Prostate gland (tissue), 2 donors: ENCODE measurements at regions not wholly inside any gene's neighbourhood (a gene's known extent, or its start where the extent isn't known, plus 50 kb on each side); places are given as distances from the start of the nearest gene placed in this dataset.

Experiments
- DNase-seq: peaks from one replicate; pipeline ENCODE4 v3.0.0-alpha.2; 2019; ENCODE audit warnings: low spot score
- H3K27ac ChIP-seq, 2 donors: fragments of 200-600 bp; sonication (generic); 2 replicates each; pipeline ENCODE4 v1.5.1; 2017 to 2019
- H3K27me3 ChIP-seq: fragments of 200-600 bp; sonication (generic); replicated peaks from 2 replicates; pipeline ENCODE4 v1.5.1; 2019; ENCODE audit not compliant: insufficient read depth
- H3K36me3 ChIP-seq, 2 donors: fragments of 200-600 bp; sonication (generic); 1 replicate in 1 of 2; 2 replicates in 1 of 2; pipeline versions ENCODE4 v1.5.1 to v1.8.1; 2017 to 2019
- H3K4me1 ChIP-seq: fragments of 200-600 bp; sonication (generic); replicated peaks from 2 replicates; pipeline ENCODE4 v1.5.1; 2019
- H3K4me3 ChIP-seq, 2 donors: fragments of 200-600 bp; sonication (generic); 2 replicates each; pipeline ENCODE4 v1.5.1; 2017 to 2019
- H3K9me3 ChIP-seq: fragments of 200-600 bp; sonication (generic); 2 replicates; pipeline ENCODE4 v1.5.1; 2017
- POLR2A ChIP-seq: fragments of 450-650 bp; IDR thresholded peaks from one replicate; pipeline ENCODE4 v1.6.1; 2016; ENCODE audit warnings: antibody characterized with exemption, mild to moderate bottlenecking
- POLR2AphosphoS5 ChIP-seq: sonication (generic); formaldehyde crosslinking; IDR thresholded peaks from one replicate; pipeline ENCODE4 v1.6.1; 2017; ENCODE audit warnings: antibody characterized with exemption
- WGBS: methylation state at CpG from one replicate; pipeline ENCODE4 v1.1.5; 2018; 5-methylcytosine and 5-hydroxymethylcytosine counted together
- intact Hi-C: fragments of 100-400 bp; cut with DNase I; formaldehyde crosslinking; loops from one replicate; pipeline ENCODE4 v1.14.2; 2022
- TF ChIP-seq, protein P1 (sequence below), 4 experiments: fragments of 200-600 bp in 2 of 4; fragments of 450-650 bp in 2 of 4; sonication (generic) in 2 of 4; IDR thresholded peaks; 1 replicate in 3 of 4; 2 replicates in 1 of 4; pipeline ENCODE4 v1.5.1; 2016 to 2019; ENCODE audit warnings: antibody characterized with exemption in 4 of 4, mild to moderate bottlenecking in 2 of 4, moderate library complexity in 2 of 4

DNA sequence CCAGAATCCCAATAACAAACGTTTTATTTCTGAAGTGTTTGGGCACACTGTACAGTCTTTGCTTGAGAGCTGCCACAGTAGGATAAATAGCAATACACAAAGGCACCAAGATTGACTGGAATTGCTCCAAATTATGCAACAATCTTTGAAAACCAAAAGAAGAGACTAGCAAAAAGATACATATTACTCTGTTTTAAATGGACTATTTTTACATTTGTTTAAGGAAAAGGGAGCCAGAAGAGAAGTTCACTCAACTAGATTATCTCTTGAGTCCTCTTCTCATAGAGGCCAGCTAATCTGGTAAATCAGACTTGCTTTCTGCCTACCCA, 385.0 kb upstream of the SLC30A5 start:
- Histone ChIP-seq H3K36me3 (no peaks in the 10 kb centered on the region), H3K27ac (no peak overlapping the region), H3K27me3 (no peaks in the 10 kb centered on the region), H3K4me3 (no peak overlapping the region), H3K4me1 (no peaks in the 10 kb centered on the region), H3K9me3 (no peaks in the 10 kb centered on the region)
- TF ChIP-seq POLR2A (no peak), POLR2AphosphoS5 (no peak)
- TF ChIP-seq, protein P1, sequence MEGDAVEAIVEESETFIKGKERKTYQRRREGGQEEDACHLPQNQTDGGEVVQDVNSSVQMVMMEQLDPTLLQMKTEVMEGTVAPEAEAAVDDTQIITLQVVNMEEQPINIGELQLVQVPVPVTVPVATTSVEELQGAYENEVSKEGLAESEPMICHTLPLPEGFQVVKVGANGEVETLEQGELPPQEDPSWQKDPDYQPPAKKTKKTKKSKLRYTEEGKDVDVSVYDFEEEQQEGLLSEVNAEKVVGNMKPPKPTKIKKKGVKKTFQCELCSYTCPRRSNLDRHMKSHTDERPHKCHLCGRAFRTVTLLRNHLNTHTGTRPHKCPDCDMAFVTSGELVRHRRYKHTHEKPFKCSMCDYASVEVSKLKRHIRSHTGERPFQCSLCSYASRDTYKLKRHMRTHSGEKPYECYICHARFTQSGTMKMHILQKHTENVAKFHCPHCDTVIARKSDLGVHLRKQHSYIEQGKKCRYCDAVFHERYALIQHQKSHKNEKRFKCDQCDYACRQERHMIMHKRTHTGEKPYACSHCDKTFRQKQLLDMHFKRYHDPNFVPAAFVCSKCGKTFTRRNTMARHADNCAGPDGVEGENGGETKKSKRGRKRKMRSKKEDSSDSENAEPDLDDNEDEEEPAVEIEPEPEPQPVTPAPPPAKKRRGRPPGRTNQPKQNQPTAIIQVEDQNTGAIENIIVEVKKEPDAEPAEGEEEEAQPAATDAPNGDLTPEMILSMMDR (IDR thresholded peaks at IDR 0.05) = no peak
- WGBS = 37% methylated on average over 1 of the region's 1 CpG
- intact Hi-C loops = no loop called here
- DNase-seq = no peak

DNA sequence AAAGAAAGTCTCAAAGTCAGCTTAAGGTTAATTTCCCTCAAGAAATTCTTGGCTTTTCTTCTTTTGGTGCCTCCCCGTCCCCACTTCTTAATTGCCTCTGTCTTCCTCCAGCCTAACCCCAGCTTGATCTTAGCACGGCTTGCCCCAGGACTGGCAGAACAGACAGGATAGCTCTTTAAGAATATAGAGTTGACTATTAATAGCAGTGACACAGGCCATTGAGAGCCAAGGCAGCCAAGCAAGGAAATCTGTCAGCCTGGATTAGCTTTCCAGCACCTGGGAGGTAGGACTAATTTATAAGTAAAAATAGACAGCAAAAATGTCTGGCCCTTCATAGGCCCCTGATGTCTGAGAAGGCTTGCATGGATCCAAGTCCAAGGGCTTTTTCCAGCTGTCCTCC, 384.6 kb upstream of the SLC30A5 start:
- 49% methylated on average over 2 of the region's 2 CpGs for WGBS
- Histone ChIP-seq H3K9me3 (no peaks in the 10 kb centered on the region), H3K27me3 (no peaks in the 10 kb centered on the region), H3K4me1 (no peaks in the 10 kb centered on the region), H3K36me3 (no peaks in the 10 kb centered on the region), H3K27ac (no peak overlapping the region), H3K4me3 (no peak overlapping the region)
- TF ChIP-seq, protein P1 (IDR thresholded peaks at IDR 0.05) = no peak
- TF ChIP-seq POLR2A (no peak), POLR2AphosphoS5 (no peak)
- intact Hi-C loops = no loop called here
- DNase-seq = no peak

DNA sequence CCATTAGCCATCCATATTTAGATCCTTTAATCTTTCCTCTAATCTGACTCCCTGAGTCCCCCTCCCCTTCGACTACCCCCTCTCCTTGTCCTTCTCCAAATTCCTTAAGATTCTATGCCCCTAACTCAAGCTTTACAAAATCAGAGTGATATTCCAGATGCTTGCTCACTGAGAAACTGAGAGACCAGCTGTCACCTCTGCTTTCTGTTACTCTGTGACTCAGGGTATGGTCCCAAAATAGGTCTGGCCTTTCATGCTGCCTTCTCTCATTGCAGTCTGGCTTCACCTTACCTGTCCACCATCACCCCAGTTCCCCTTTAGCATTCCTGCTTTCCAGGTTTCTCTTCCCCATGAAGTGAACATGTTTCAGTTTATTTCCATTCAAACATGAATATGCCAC, 383.3 kb upstream of the SLC30A5 start:
- intact Hi-C loops = no loop called here
- H3K9me3 ChIP-seq = no peaks in the 10 kb centered on the region

DNA sequence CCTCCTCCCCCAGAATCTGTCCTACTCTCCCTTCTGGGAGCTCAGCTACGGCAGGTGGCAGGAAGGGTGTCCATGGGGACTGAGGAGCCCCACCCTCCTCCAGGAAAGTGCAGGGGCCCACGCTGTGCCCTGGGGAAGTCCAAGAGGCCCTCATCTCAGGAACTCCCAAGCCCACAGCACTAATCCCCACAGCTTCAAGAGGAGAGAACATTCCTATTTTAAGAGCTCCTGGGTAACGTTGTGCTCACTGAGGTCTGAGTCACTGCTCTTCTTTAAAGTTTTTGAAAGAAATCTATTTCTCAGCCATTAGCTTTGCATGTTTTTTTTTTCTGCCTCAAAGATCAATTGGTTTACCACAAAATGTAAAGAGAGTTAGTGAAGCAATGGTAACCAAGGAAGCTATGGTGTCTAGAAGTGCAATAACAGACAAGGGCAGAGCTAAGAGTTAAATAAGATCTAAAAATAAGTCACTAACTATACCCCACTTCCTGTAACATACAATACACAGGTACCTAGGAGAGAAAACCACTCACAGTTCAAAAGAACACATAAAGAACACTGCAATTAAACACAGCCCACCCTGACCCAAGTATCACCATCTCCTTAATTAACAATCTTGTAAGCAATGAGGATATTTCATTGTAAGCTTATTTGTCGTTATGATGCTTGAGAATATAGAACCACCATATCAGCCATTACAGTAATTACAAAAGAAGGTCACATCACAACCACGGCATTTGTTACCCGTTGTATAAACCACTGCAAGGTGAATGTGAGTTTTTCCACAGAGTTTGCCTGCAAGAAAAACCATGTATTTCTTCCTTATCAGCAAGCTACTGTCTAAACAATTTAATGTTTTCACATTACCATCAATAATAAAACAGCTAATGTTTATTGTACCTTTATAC, 382.3 kb upstream of the SLC30A5 start:
- H3K4me3 ChIP-seq = no peak overlapping the region
- H3K4me1 ChIP-seq = no peaks in the 10 kb centered on the region
- H3K9me3 ChIP-seq = no peaks in the 10 kb centered on the region
- no peak for TF ChIP-seq POLR2AphosphoS5
- no peak for TF ChIP-seq POLR2A
- TF ChIP-seq, protein P1 (IDR thresholded peaks at IDR 0.05) = no peak
- intact Hi-C loops = no loop called here
- H3K27me3 ChIP-seq = no peaks in the 10 kb centered on the region
- H3K36me3 ChIP-seq = no peaks in the 10 kb centered on the region
- no peak overlapping the region for H3K27ac ChIP-seq
- no peak for DNase-seq
- WGBS = 78% methylated on average over 6 of the region's 6 CpGs

More for the DNA sequence above, 383.3 kb upstream of the SLC30A5 start:
- no peak for TF ChIP-seq POLR2A
- TF ChIP-seq, protein P1 (IDR thresholded peaks at IDR 0.05) = no peak
- no peak for TF ChIP-seq POLR2AphosphoS5
- no peak for DNase-seq
- Histone ChIP-seq H3K36me3 (no peaks in the 10 kb centered on the region), H3K27ac (no peak overlapping the region), H3K27me3 (no peaks in the 10 kb centered on the region), H3K4me3 (no peak overlapping the region), H3K4me1 (no peaks in the 10 kb centered on the region)
- 63% methylated on average over 1 of the region's 1 CpG for WGBS

DNA sequence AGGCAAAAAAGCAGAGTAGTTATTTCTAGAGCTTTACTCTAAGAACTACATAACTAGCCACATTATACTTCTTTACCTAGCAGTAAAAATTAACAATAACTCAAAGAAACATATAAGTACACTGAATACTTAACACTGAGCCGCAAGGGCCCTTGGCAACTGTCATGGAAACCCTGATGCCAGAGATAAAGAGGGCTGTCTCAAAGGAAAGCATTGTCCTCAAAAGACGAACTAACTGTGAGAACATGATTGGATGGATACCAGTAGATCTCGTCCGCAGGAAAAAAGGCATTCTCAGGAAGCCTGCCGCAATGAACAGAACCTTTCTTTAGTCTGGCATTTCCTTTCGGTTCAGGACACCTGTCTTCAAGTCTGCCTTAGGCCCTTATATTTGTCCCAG, 379.0 kb upstream of the SLC30A5 start:
- H3K36me3 ChIP-seq = no peaks in the 10 kb centered on the region
- H3K4me1 ChIP-seq = no peaks in the 10 kb centered on the region
- no peak for DNase-seq
- H3K9me3 ChIP-seq = no peaks in the 10 kb centered on the region
- no peak overlapping the region for H3K27ac ChIP-seq
- no peak overlapping the region for H3K4me3 ChIP-seq
- H3K27me3 ChIP-seq = no peaks in the 10 kb centered on the region
- intact Hi-C loops = no loop called here
- TF ChIP-seq POLR2AphosphoS5 (no peak), POLR2A (no peak)
- TF ChIP-seq, protein P1 (IDR thresholded peaks at IDR 0.05) = no peak
- 49% methylated on average over 6 of the region's 6 CpGs for WGBS
